ENCODE measurements at regions not wholly inside any gene's neighbourhood (a gene's known extent, or its start where the extent isn't known, plus 50 kb on each side); places are given as distances from the start of the nearest gene placed in this dataset.

GRCh38 chr2:51469102-51469501, 437.2 kb upstream of the NRXN1 start:
- no peaks in the 10 kb centered on the region for H3K27me3 ChIP-seq (ENCODE audit: insufficient read depth, low read length)
- no peak overlapping the region for H3K4me3 ChIP-seq (ENCODE audit: low read length)
- H3K27ac ChIP-seq (ENCODE audit: low read length) = no peak overlapping the region
- H3K9me3 ChIP-seq (ENCODE audit: insufficient read depth, low read depth, low read length) = no peaks in the 10 kb centered on the region
- H3K4me1 ChIP-seq (ENCODE audit: insufficient read depth, low read length) = no peaks in the 10 kb centered on the region
- no peak overlapping the region for H3K9ac ChIP-seq (ENCODE audit: low read depth, low read length)
- H3K36me3 ChIP-seq (ENCODE audit: insufficient read depth, low read depth, low read length) = no peaks in the 10 kb centered on the region

- H3K9me3 ChIP-seq (ENCODE audit: insufficient read depth, low read depth, low read length) = no peaks in the 10 kb centered on the region
- H3K4me1 ChIP-seq (ENCODE audit: insufficient read depth, low read length) = no peaks in the 10 kb centered on the region
- H3K9ac ChIP-seq (ENCODE audit: low read depth, low read length) = no peak overlapping the region
- H3K27ac ChIP-seq (ENCODE audit: low read length) = no peak overlapping the region
- no peak overlapping the region for H3K4me3 ChIP-seq (ENCODE audit: low read length)
- H3K36me3 ChIP-seq (ENCODE audit: insufficient read depth, low read depth, low read length) = no peaks in the 10 kb centered on the region
- no peaks in the 10 kb centered on the region for H3K27me3 ChIP-seq (ENCODE audit: insufficient read depth, low read length)
Observed at GRCh38 chr2:51465326-51465725, 433.4 kb upstream of the NRXN1 start.

- no peaks in the 10 kb centered on the region for H3K27me3 ChIP-seq (ENCODE audit: insufficient read depth, low read length)
Observed at GRCh38 chr2:51454177-51454576, 422.2 kb upstream of the NRXN1 start.

GRCh38 chr2:51448911-51449310, 417.0 kb upstream of the NRXN1 start:
- Histone ChIP-seq H3K4me1 (ENCODE audit: insufficient read depth, low read length) (no peaks in the 10 kb centered on the region), H3K27me3 (ENCODE audit: insufficient read depth, low read length) (no peaks in the 10 kb centered on the region), H3K27ac (ENCODE audit: low read length) (no peak overlapping the region), H3K36me3 (ENCODE audit: insufficient read depth, low read depth, low read length) (no peaks in the 10 kb centered on the region), H3K9me3 (ENCODE audit: insufficient read depth, low read depth, low read length) (peaks cover 10% of the 10 kb centered on the region), H3K4me3 (ENCODE audit: low read length) (no peak overlapping the region), H3K9ac (ENCODE audit: low read depth, low read length) (no peak overlapping the region)

More at GRCh38 chr2:51454177-51454576, 422.2 kb upstream of the NRXN1 start:
- Histone ChIP-seq H3K27ac (ENCODE audit: low read length) (no peak overlapping the region), H3K9me3 (ENCODE audit: insufficient read depth, low read depth, low read length) (peaks cover 10% of the 10 kb centered on the region), H3K36me3 (ENCODE audit: insufficient read depth, low read depth, low read length) (no peaks in the 10 kb centered on the region), H3K4me1 (ENCODE audit: insufficient read depth, low read length) (no peaks in the 10 kb centered on the region), H3K4me3 (ENCODE audit: low read length) (no peak overlapping the region), H3K9ac (ENCODE audit: low read depth, low read length) (no peak overlapping the region)

- no peaks in the 10 kb centered on the region for H3K27me3 ChIP-seq (ENCODE audit: insufficient read depth, low read length)
- H3K4me3 ChIP-seq (ENCODE audit: low read length) = no peak overlapping the region
- no peak overlapping the region for H3K9ac ChIP-seq (ENCODE audit: low read depth, low read length)
- H3K9me3 ChIP-seq (ENCODE audit: insufficient read depth, low read depth, low read length) = no peaks in the 10 kb centered on the region
- no peaks in the 10 kb centered on the region for H3K4me1 ChIP-seq (ENCODE audit: insufficient read depth, low read length)
- H3K36me3 ChIP-seq (ENCODE audit: insufficient read depth, low read depth, low read length) = no peaks in the 10 kb centered on the region
- no peak overlapping the region for H3K27ac ChIP-seq (ENCODE audit: low read length)
Observed at GRCh38 chr2:51441786-51442185, 409.9 kb upstream of the NRXN1 start.

- no peaks in the 10 kb centered on the region for H3K27me3 ChIP-seq (ENCODE audit: insufficient read depth, low read length)
- no peak overlapping the region for H3K27ac ChIP-seq (ENCODE audit: low read length)
- no peaks in the 10 kb centered on the region for H3K4me1 ChIP-seq (ENCODE audit: insufficient read depth, low read length)
- no peak overlapping the region for H3K9ac ChIP-seq (ENCODE audit: low read depth, low read length)
- no peak overlapping the region for H3K4me3 ChIP-seq (ENCODE audit: low read length)
- H3K36me3 ChIP-seq (ENCODE audit: insufficient read depth, low read depth, low read length) = no peaks in the 10 kb centered on the region
- H3K9me3 ChIP-seq (ENCODE audit: insufficient read depth, low read depth, low read length) = peaks cover 4% of the 10 kb centered on the region; the same call in 1 of the 2 replicates
Observed at GRCh38 chr2:51424418-51424817, 392.5 kb upstream of the NRXN1 start.

GRCh38 chr2:51420511-51420910, 388.6 kb upstream of the NRXN1 start:
- Histone ChIP-seq H3K36me3 (ENCODE audit: insufficient read depth, low read depth, low read length) (no peaks in the 10 kb centered on the region), H3K27me3 (ENCODE audit: insufficient read depth, low read length) (no peaks in the 10 kb centered on the region), H3K4me1 (ENCODE audit: insufficient read depth, low read length) (no peaks in the 10 kb centered on the region), H3K9me3 (ENCODE audit: insufficient read depth, low read depth, low read length) (no peaks in the 10 kb centered on the region), H3K9ac (ENCODE audit: low read depth, low read length) (no peak overlapping the region), H3K27ac (ENCODE audit: low read length) (no peak overlapping the region), H3K4me3 (ENCODE audit: low read length) (no peak overlapping the region)

GRCh38 chr2:51413726-51414125, 381.8 kb upstream of the NRXN1 start:
- Histone ChIP-seq H3K36me3 (ENCODE audit: insufficient read depth, low read depth, low read length) (no peaks in the 10 kb centered on the region), H3K9me3 (ENCODE audit: insufficient read depth, low read depth, low read length) (no peaks in the 10 kb centered on the region), H3K27ac (ENCODE audit: low read length) (no peak overlapping the region), H3K4me3 (ENCODE audit: low read length) (no peak overlapping the region), H3K9ac (ENCODE audit: low read depth, low read length) (no peak overlapping the region), H3K4me1 (ENCODE audit: insufficient read depth, low read length) (no peaks in the 10 kb centered on the region; the same call in 1 of the 2 replicates), H3K27me3 (ENCODE audit: insufficient read depth, low read length) (no peaks in the 10 kb centered on the region)

- no peaks in the 10 kb centered on the region for H3K36me3 ChIP-seq (ENCODE audit: insufficient read depth, low read depth, low read length)
- H3K9me3 ChIP-seq (ENCODE audit: insufficient read depth, low read depth, low read length) = no peaks in the 10 kb centered on the region
- H3K4me3 ChIP-seq (ENCODE audit: low read length) = no peak overlapping the region
- no peaks in the 10 kb centered on the region for H3K27me3 ChIP-seq (ENCODE audit: insufficient read depth, low read length)
- no peak overlapping the region for H3K9ac ChIP-seq (ENCODE audit: low read depth, low read length)
- H3K4me1 ChIP-seq (ENCODE audit: insufficient read depth, low read length) = no peaks in the 10 kb centered on the region; the same call in 1 of the 2 replicates
- H3K27ac ChIP-seq (ENCODE audit: low read length) = no peak overlapping the region
Observed at GRCh38 chr2:51410331-51410730, 378.4 kb upstream of the NRXN1 start.

GRCh38 chr2:51409920-51410319, 378.0 kb upstream of the NRXN1 start:
- Histone ChIP-seq H3K27ac (ENCODE audit: low read length) (no peak overlapping the region), H3K4me1 (ENCODE audit: insufficient read depth, low read length) (no peaks in the 10 kb centered on the region; the same call in 1 of the 2 replicates), H3K9me3 (ENCODE audit: insufficient read depth, low read depth, low read length) (no peaks in the 10 kb centered on the region), H3K9ac (ENCODE audit: low read depth, low read length) (no peak overlapping the region), H3K4me3 (ENCODE audit: low read length) (no peak overlapping the region), H3K27me3 (ENCODE audit: insufficient read depth, low read length) (no peaks in the 10 kb centered on the region), H3K36me3 (ENCODE audit: insufficient read depth, low read depth, low read length) (no peaks in the 10 kb centered on the region)

- no peaks in the 10 kb centered on the region for H3K4me1 ChIP-seq (ENCODE audit: insufficient read depth, low read length)
Observed at GRCh38 chr2:51404226-51404625, 372.3 kb upstream of the NRXN1 start.

GRCh38 chr2:51401546-51401945, 369.6 kb upstream of the NRXN1 start:
- Histone ChIP-seq H3K9me3 (ENCODE audit: insufficient read depth, low read depth, low read length) (no peaks in the 10 kb centered on the region), H3K27ac (ENCODE audit: low read length) (no peak overlapping the region), H3K27me3 (ENCODE audit: insufficient read depth, low read length) (no peaks in the 10 kb centered on the region), H3K4me3 (ENCODE audit: low read length) (no peak overlapping the region), H3K9ac (ENCODE audit: low read depth, low read length) (no peak overlapping the region), H3K36me3 (ENCODE audit: insufficient read depth, low read depth, low read length) (no peaks in the 10 kb centered on the region), H3K4me1 (ENCODE audit: insufficient read depth, low read length) (no peaks in the 10 kb centered on the region)

More at GRCh38 chr2:51404226-51404625, 372.3 kb upstream of the NRXN1 start:
- Histone ChIP-seq H3K9ac (ENCODE audit: low read depth, low read length) (no peak overlapping the region), H3K27me3 (ENCODE audit: insufficient read depth, low read length) (no peaks in the 10 kb centered on the region), H3K27ac (ENCODE audit: low read length) (no peak overlapping the region), H3K4me3 (ENCODE audit: low read length) (no peak overlapping the region), H3K36me3 (ENCODE audit: insufficient read depth, low read depth, low read length) (no peaks in the 10 kb centered on the region), H3K9me3 (ENCODE audit: insufficient read depth, low read depth, low read length) (no peaks in the 10 kb centered on the region)

GRCh38 chr2:51387235-51387634, 355.3 kb upstream of the NRXN1 start:
- Histone ChIP-seq H3K4me3 (ENCODE audit: low read length) (no peak overlapping the region), H3K9ac (ENCODE audit: low read depth, low read length) (no peak overlapping the region), H3K36me3 (ENCODE audit: insufficient read depth, low read depth, low read length) (no peaks in the 10 kb centered on the region), H3K27me3 (ENCODE audit: insufficient read depth, low read length) (no peaks in the 10 kb centered on the region), H3K9me3 (ENCODE audit: insufficient read depth, low read depth, low read length) (no peaks in the 10 kb centered on the region), H3K27ac (ENCODE audit: low read length) (no peak overlapping the region), H3K4me1 (ENCODE audit: insufficient read depth, low read length) (no peaks in the 10 kb centered on the region)
